SU-DHL-6 (cell line): ENCODE measurements at regions not wholly inside any gene's neighbourhood (a gene's known extent, or its start where the extent isn't known, plus 50 kb on each side); places are given as distances from the start of the nearest gene placed in this dataset.

Experiments
- H2AFZ ChIP-seq: fragments of 200-600 bp; sonication (generic); 2 replicates; pipeline ENCODE4 v1.6.1; 2014; ENCODE audit warnings: low read depth, mild to moderate bottlenecking, moderate library complexity, mixed read lengths, antibody characterized with exemption, low read length; ENCODE audit not compliant: severe bottlenecking
- H3F3A ChIP-seq: fragments of 200-600 bp; shearing (Covaris generic); 2 replicates; pipeline ENCODE4 v1.6.0; 2016; ENCODE audit warnings: antibody characterized with exemption, mild to moderate bottlenecking; ENCODE audit not compliant: insufficient read depth
- H3K27ac ChIP-seq: fragments of 200-600 bp; sonication (generic); 2 replicates; pipeline ENCODE4 v1.5.1; 2016; ENCODE audit warnings: low read depth, mild to moderate bottlenecking, low read length, moderate library complexity, mixed read lengths
- H3K27me3 ChIP-seq: fragments of 200-600 bp; sonication (generic), shearing (Covaris generic); 2 replicates; pipeline ENCODE4 v1.6.0; 2014; ENCODE audit warnings: mild to moderate bottlenecking, low read length
- H3K36me3 ChIP-seq: fragments of 200-600 bp; sonication (generic); 2 replicates; pipeline ENCODE4 v1.6.1; 2014; ENCODE audit warnings: mild to moderate bottlenecking, low read length, mixed read lengths
- H3K4me2 ChIP-seq: fragments of 300-600, 200-600 bp; shearing (Covaris generic), sonication (generic); 2 replicates; pipeline ENCODE4 v1.6.0; 2014; ENCODE audit warnings: low read length, low read depth, mild to moderate bottlenecking; ENCODE audit not compliant: poor library complexity, severe bottlenecking
- H3K4me3 ChIP-seq: fragments of 200-600 bp; sonication (generic); 2 replicates; pipeline ENCODE4 v1.5.1; 2014; ENCODE audit warnings: antibody characterized with exemption, low read length, mild to moderate bottlenecking, mixed read lengths; ENCODE audit not compliant: insufficient read depth, poor library complexity, severe bottlenecking
- H3K79me2 ChIP-seq: fragments of 200-600 bp; sonication (generic); 2 replicates; pipeline ENCODE4 v1.6.1; 2014; ENCODE audit warnings: mild to moderate bottlenecking, low read length, moderate library complexity; ENCODE audit not compliant: insufficient read depth
- H3K9ac ChIP-seq: fragments of 200-600 bp; sonication (generic); 2 replicates; pipeline ENCODE4 v1.7.0; 2014; ENCODE audit warnings: mild to moderate bottlenecking, low read length
- H3K9me2 ChIP-seq: fragments of 200-600 bp; sonication (generic); replicated peaks from 2 replicates; pipeline ENCODE4 v1.6.1; 2014; ENCODE audit warnings: low read length; ENCODE audit not compliant: insufficient read depth
- H3K9me3 ChIP-seq: fragments of 200-600 bp; sonication (generic); 2 replicates; pipeline ENCODE4 v1.6.1; 2014; ENCODE audit warnings: low read length, mixed read lengths; ENCODE audit not compliant: insufficient read depth
- H4K20me1 ChIP-seq: fragments of 200-600 bp; sonication (generic); 2 replicates; pipeline ENCODE4 v1.6.1; 2014; ENCODE audit warnings: low read depth, mild to moderate bottlenecking, antibody characterized with exemption, low read length, moderate library complexity, mixed read lengths
- EZH2phosphoT487 ChIP-seq: fragments of 200-600 bp; sonication (generic), shearing (Covaris generic); conservative IDR thresholded peaks from 2 replicates; pipeline ENCODE4 v1.6.1; 2018; ENCODE audit warnings: mild to moderate bottlenecking, antibody characterized with exemption, low read length, moderate library complexity, mixed read lengths
- TF ChIP-seq, protein P1 (sequence below): fragments of 200-600 bp; sonication (generic); IDR thresholded peaks from one replicate; pipeline ENCODE4 v1.5.1; 2017; ENCODE audit warnings: antibody characterized with exemption, mild to moderate bottlenecking, low read length, moderate library complexity; ENCODE audit not compliant: insufficient read depth, poor library complexity, severe bottlenecking

- no peak overlapping the region for H3K4me3 ChIP-seq
- H2AFZ ChIP-seq, result no peak overlapping the region
- TF ChIP-seq, protein P1, sequence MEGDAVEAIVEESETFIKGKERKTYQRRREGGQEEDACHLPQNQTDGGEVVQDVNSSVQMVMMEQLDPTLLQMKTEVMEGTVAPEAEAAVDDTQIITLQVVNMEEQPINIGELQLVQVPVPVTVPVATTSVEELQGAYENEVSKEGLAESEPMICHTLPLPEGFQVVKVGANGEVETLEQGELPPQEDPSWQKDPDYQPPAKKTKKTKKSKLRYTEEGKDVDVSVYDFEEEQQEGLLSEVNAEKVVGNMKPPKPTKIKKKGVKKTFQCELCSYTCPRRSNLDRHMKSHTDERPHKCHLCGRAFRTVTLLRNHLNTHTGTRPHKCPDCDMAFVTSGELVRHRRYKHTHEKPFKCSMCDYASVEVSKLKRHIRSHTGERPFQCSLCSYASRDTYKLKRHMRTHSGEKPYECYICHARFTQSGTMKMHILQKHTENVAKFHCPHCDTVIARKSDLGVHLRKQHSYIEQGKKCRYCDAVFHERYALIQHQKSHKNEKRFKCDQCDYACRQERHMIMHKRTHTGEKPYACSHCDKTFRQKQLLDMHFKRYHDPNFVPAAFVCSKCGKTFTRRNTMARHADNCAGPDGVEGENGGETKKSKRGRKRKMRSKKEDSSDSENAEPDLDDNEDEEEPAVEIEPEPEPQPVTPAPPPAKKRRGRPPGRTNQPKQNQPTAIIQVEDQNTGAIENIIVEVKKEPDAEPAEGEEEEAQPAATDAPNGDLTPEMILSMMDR, result no peak
- no peak for TF ChIP-seq EZH2phosphoT487
- H3K27me3 ChIP-seq, result no peaks in the 10 kb centered on the region
- no peaks in the 10 kb centered on the region for H3K36me3 ChIP-seq
- H3K27ac ChIP-seq, result no peak overlapping the region
- no peaks in the 10 kb centered on the region for H4K20me1 ChIP-seq
- H3K79me2 ChIP-seq, result no peaks in the 10 kb centered on the region
- H3K9ac ChIP-seq, result no peak overlapping the region
- H3K9me2 ChIP-seq, result no peaks in the 10 kb centered on the region
- H3K4me2 ChIP-seq, result no peak overlapping the region
- H3K9me3 ChIP-seq, result no peaks in the 10 kb centered on the region
- H3F3A ChIP-seq, result no peaks in the 10 kb centered on the region
Observed at GRCh38 chr4:126007142-126007541, 692.4 kb downstream of the FAT4 start.

GRCh38 chr4:126012691-126013290 lies 698.0 kb downstream of the FAT4 start:
- TF ChIP-seq, protein P1, result no peak
- no peak for TF ChIP-seq EZH2phosphoT487
- Histone ChIP-seq H3K27me3 (no peaks in the 10 kb centered on the region), H3K36me3 (no peaks in the 10 kb centered on the region)

DNA sequence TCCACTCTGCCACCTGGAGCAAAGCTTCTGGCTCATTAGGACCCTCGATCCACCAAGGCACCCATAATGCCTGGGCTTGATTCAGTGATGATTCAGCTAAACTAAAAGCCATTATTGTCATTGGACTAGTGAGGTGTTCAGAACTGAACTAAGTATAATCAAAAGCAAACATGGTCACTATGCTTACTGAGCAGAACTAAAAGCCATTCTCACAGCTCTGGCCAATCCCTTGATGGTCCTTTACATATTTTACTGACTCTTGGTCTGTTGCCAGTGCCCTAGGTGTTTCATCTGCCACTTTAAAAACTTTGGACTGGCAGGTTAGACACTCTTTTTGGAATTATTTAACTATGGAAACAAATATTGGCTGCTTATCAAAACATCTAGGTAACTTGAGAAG lies 703.5 kb downstream of the FAT4 start:
- Histone ChIP-seq H4K20me1 (no peaks in the 10 kb centered on the region), H2AFZ (no peak overlapping the region)

More at GRCh38 chr4:126012691-126013290, 698.0 kb downstream of the FAT4 start:
- H3K27ac ChIP-seq, result no peak overlapping the region
- H3K9me2 ChIP-seq, result no peaks in the 10 kb centered on the region
- H3K4me3 ChIP-seq, result no peak overlapping the region
- H3K79me2 ChIP-seq, result no peaks in the 10 kb centered on the region
- H3K9ac ChIP-seq, result no peak overlapping the region
- H2AFZ ChIP-seq, result no peak overlapping the region
- no peaks in the 10 kb centered on the region for H4K20me1 ChIP-seq
- H3K9me3 ChIP-seq, result no peaks in the 10 kb centered on the region
- H3F3A ChIP-seq, result no peaks in the 10 kb centered on the region
- no peak overlapping the region for H3K4me2 ChIP-seq

More for the DNA sequence above, 703.5 kb downstream of the FAT4 start:
- no peaks in the 10 kb centered on the region for H3K9me3 ChIP-seq
- H3K9ac ChIP-seq, result no peak overlapping the region
- no peaks in the 10 kb centered on the region for H3K79me2 ChIP-seq
- H3K27me3 ChIP-seq, result no peaks in the 10 kb centered on the region
- no peaks in the 10 kb centered on the region for H3K9me2 ChIP-seq
- H3F3A ChIP-seq, result no peaks in the 10 kb centered on the region
- no peaks in the 10 kb centered on the region for H3K36me3 ChIP-seq
- H3K27ac ChIP-seq, result no peak overlapping the region
- no peak overlapping the region for H3K4me2 ChIP-seq
- TF ChIP-seq EZH2phosphoT487, result no peak
- TF ChIP-seq, protein P1, result no peak
- H3K4me3 ChIP-seq, result no peak overlapping the region
